ENCODE measurements at regions not wholly inside any gene's neighbourhood (a gene's known extent, or its start where the extent isn't known, plus 50 kb on each side); places are given as distances from the start of the nearest gene placed in this dataset.

DNA sequence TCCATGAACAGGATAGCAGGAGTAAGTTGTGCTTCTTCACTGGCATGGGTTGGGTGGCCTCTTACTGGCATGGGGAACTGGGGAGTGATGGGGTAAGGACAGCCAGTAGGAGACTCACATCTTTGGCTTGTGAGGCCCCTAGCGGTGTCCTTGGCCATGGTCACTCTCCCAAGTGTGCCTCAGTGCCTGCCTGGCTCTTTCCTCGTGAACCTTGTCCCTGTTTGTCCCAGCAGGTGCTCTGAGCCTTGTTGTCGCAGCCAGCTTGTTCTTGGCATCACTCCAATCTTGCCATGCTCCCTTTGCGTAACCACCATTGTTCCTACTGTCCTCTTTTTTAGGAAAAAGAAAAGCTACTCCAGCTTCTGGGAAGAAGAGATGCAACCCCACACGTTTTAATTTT, 53.6 kb upstream of the SDK2 start (continued):
- TF ChIP-seq HBP1 (CRISPR knock-in tag; IDR thresholded peaks at IDR 0.05) = no peak

GRCh38 chr17:73698966-73699365, 54.7 kb upstream of the SDK2 start:
- Histone ChIP-seq H3K4me2 (ENCODE audit: insufficient read depth, low read length) (no peak overlapping the region), H2AFZ (ENCODE audit: low read depth, low read length) (no peak overlapping the region), H3K79me2 (ENCODE audit: control insufficient read depth, insufficient read depth, low read length) (no peaks in the 10 kb centered on the region), H4K20me1 (replicated peaks; ENCODE audit: control insufficient read depth, insufficient read depth, low read length) (no peaks in the 10 kb centered on the region), H3K9ac (ENCODE audit: insufficient read depth in 1 of 2, low read depth in 2 of 2, low read length in 2 of 2) (no peak overlapping the region), H3K4me3 (no peak overlapping the region), H3K27me3 (ENCODE audit: control insufficient read depth in 2 of 2, insufficient read depth in 2 of 2, low read length in 2 of 2) (peaks cover 0 to 9% of the 10 kb centered on the region in 2 experiments; a peak in 3 of 5 replicates), H3K27ac (ENCODE audit: extremely low read depth, low read depth, low read length) (no peak overlapping the region), H3K4me1 (replicated peaks in 1 of 2; ENCODE audit: control insufficient read depth in 2 of 2, insufficient read depth in 2 of 2, low read length in 2 of 2) (no peaks in the 10 kb centered on the region), H3K36me3 (ENCODE audit: control insufficient read depth, insufficient read depth, low read length) (no peaks in the 10 kb centered on the region), H3K9me3 (replicated peaks; ENCODE audit: control insufficient read depth, insufficient read depth, low read depth, low read length) (peaks cover 3% of the 10 kb centered on the region; the same call in 1 of the 2 replicates), H3K9me1 (ENCODE audit: control insufficient read depth, insufficient read depth, low read length) (no peaks in the 10 kb centered on the region)
- ATAC-seq = no peak
- no peak for FAIRE-seq
- 0% methylated on average over 5 of the region's 5 CpGs for WGBS (ENCODE audit: insufficient coverage, low coverage, missing lambda C conversion rate)
- DNase-seq (ENCODE audit: extremely low read depth in 1 of 4, low spot score in 3 of 4) = no peak
- POLR2A ChIA-PET = no interaction called here
- TF ChIP-seq ZNF354B (CRISPR knock-in tag; IDR thresholded peaks at IDR 0.05) (no peak), ZNF551 (CRISPR knock-in tag; IDR thresholded peaks at IDR 0.05) (no peak), PHTF2 (CRISPR knock-in tag; IDR thresholded peaks at IDR 0.05) (no peak), E2F8 (IDR thresholded peaks at IDR 0.05; ENCODE audit: low read depth, partially characterized antibody) (no peak), YBX1 (IDR thresholded peaks at IDR 0.05) (no peak), NBN (IDR thresholded peaks at IDR 0.05; ENCODE audit: low read depth) (no peak), KLF6 (CRISPR knock-in tag; IDR thresholded peaks at IDR 0.05; ENCODE audit: borderline replicate concordance) (no peak), SRF (CRISPR knock-in tag; IDR thresholded peaks at IDR 0.05) (no peak), SREBF1 (IDR thresholded peaks at IDR 0.05; ENCODE audit: borderline replicate concordance, low read depth, low read length) (no peak), POU5F1 (IDR thresholded peaks at IDR 0.05; ENCODE audit: borderline replicate concordance, low read depth, low read length, partially characterized antibody) (no peak), HDGF (IDR thresholded peaks at IDR 0.05) (no peak), CBX2 (IDR thresholded peaks at IDR 0.05; ENCODE audit: insufficient read depth, low read length, poor library complexity, severe bottlenecking) (no peak), MTA2 (IDR thresholded peaks at IDR 0.05; ENCODE audit: low read depth) (no peak)
- intact Hi-C loops (cut with micrococcal nuclease) = no loop called here
- in situ Hi-C loops (cut with MboI) = no loop called here
- CTCF ChIA-PET (ENCODE audit: low intra/inter-chr PET ratio) = no interaction called here
- no TSS peak for BruUV-seq (replicated peaks)
